ENCODE measurements at regions not wholly inside any gene's neighbourhood (a gene's known extent, or its start where the extent isn't known, plus 50 kb on each side); places are given as distances from the start of the nearest gene placed in this dataset.

GRCh38 chr13:86569974-86570373 is 770.8 kb upstream of the SLITRK6 start (continued):
- TF ChIP-seq MAZ (IDR thresholded peaks at IDR 0.05; ENCODE audit: borderline replicate concordance, low read depth, low read length) (no peak), MAZ (CRISPR knock-in tag; IDR thresholded peaks at IDR 0.05; ENCODE audit: low read depth) (no peak), HNF4G (IDR thresholded peaks at IDR 0.05; ENCODE audit: borderline replicate concordance, low read depth, low read length) (no peak), HNF4G (CRISPR knock-in tag; IDR thresholded peaks at IDR 0.05; ENCODE audit: borderline replicate concordance, low read depth) (no peak), PAXIP1 (CRISPR knock-in tag; conservative IDR thresholded peaks at IDR 0.05) (no peak), NR2C2 (CRISPR knock-in tag; IDR thresholded peaks at IDR 0.05; ENCODE audit: borderline replicate concordance) (no peak), HDAC2 (CRISPR knock-in tag; IDR thresholded peaks at IDR 0.05) (no peak), ZNF18 (CRISPR knock-in tag; IDR thresholded peaks at IDR 0.05; ENCODE audit: insufficient replicate concordance) (no peak), ZNF343 (CRISPR knock-in tag; IDR thresholded peaks at IDR 0.05) (no peak)
- TF ChIP-seq, protein P1, sequence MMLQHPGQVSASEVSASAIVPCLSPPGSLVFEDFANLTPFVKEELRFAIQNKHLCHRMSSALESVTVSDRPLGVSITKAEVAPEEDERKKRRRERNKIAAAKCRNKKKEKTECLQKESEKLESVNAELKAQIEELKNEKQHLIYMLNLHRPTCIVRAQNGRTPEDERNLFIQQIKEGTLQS (CRISPR knock-in tag; IDR thresholded peaks at IDR 0.05) = no peak
- TF ChIP-seq, protein P2, sequence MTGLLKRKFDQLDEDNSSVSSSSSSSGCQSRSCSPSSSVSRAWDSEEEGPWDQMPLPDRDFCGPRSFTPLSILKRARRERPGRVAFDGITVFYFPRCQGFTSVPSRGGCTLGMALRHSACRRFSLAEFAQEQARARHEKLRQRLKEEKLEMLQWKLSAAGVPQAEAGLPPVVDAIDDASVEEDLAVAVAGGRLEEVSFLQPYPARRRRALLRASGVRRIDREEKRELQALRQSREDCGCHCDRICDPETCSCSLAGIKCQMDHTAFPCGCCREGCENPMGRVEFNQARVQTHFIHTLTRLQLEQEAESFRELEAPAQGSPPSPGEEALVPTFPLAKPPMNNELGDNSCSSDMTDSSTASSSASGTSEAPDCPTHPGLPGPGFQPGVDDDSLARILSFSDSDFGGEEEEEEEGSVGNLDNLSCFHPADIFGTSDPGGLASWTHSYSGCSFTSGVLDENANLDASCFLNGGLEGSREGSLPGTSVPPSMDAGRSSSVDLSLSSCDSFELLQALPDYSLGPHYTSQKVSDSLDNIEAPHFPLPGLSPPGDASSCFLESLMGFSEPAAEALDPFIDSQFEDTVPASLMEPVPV (CRISPR knock-in tag; IDR thresholded peaks at IDR 0.05) = no peak

All from HepG2 (cell line).